Mesendoderm (in vitro differentiated cells): ENCODE measurements at regions not wholly inside any gene's neighbourhood (a gene's known extent, or its start where the extent isn't known, plus 50 kb on each side); places are given as distances from the start of the nearest gene placed in this dataset.

Experiments used
- DNase-seq: peaks from one replicate; pipeline ENCODE4 v3.0.0; 2013
- H2AK5ac ChIP-seq: 2 replicates; pipeline ENCODE4 v1.6.1; 2013; ENCODE audit warnings: low read length, inconsistent platforms
- H2BK120ac ChIP-seq: 2 replicates; pipeline ENCODE4 v1.6.1; 2013; ENCODE audit warnings: low read depth, mild to moderate bottlenecking, low read length, moderate library complexity, mixed read lengths
- H2BK15ac ChIP-seq: replicated peaks from 2 replicates; pipeline ENCODE4 v1.6.1; 2013; ENCODE audit warnings: low read depth, mild to moderate bottlenecking, moderate library complexity
- H2BK5ac ChIP-seq: 2 replicates; pipeline ENCODE4 v1.6.1; 2013; ENCODE audit warnings: low read length, inconsistent platforms
- H3K18ac ChIP-seq: 2 replicates; pipeline ENCODE4 v1.6.1; 2013; ENCODE audit warnings: mild to moderate bottlenecking, low read length, mixed read lengths
- H3K23ac ChIP-seq: one replicate; pipeline ENCODE4 v1.6.1; 2013; ENCODE audit warnings: low read length
- H3K27ac ChIP-seq: 2 replicates; pipeline ENCODE4 v1.5.1; 2013; ENCODE audit warnings: low read depth, mild to moderate bottlenecking, inconsistent platforms, low read length, moderate library complexity
- H3K27me3 ChIP-seq: 2 replicates; pipeline ENCODE4 v1.6.1; 2013; ENCODE audit warnings: low read length, control low read depth, mild to moderate bottlenecking, inconsistent platforms; ENCODE audit not compliant: insufficient read depth, poor library complexity
- H3K36me3 ChIP-seq: 2 replicates; pipeline ENCODE4 v1.6.1; 2013; ENCODE audit warnings: low read length, inconsistent platforms; ENCODE audit not compliant: control insufficient read depth, insufficient read depth
- H3K4ac ChIP-seq: one replicate; pipeline ENCODE4 v1.6.1; 2013; ENCODE audit warnings: low read depth, mild to moderate bottlenecking, low read length, moderate library complexity
- H3K4me1 ChIP-seq: 2 replicates; pipeline ENCODE4 v1.6.1; 2013; ENCODE audit warnings: low read depth, low read length, inconsistent platforms; ENCODE audit not compliant: control insufficient read depth
- H3K4me2 ChIP-seq: 2 replicates; pipeline ENCODE4 v1.6.1; 2013; ENCODE audit warnings: low read length
- H3K4me3 ChIP-seq: 2 replicates; pipeline ENCODE4 v1.5.1; 2013; ENCODE audit warnings: mild to moderate bottlenecking, low read length
- H3K56ac ChIP-seq: one replicate; pipeline ENCODE4 v1.6.1; 2013; ENCODE audit warnings: low read length
- H3K79me1 ChIP-seq: 2 replicates; pipeline ENCODE4 v1.6.1; 2013; ENCODE audit warnings: low read length, inconsistent platforms
- H3K79me2 ChIP-seq: 2 replicates; pipeline ENCODE4 v1.6.1; 2013; ENCODE audit warnings: mild to moderate bottlenecking, low read length; ENCODE audit not compliant: control insufficient read depth, insufficient read depth
- H3K9ac ChIP-seq: 2 replicates; pipeline ENCODE4 v1.6.1; 2013; ENCODE audit warnings: low read length, inconsistent platforms
- H4K5ac ChIP-seq: one replicate; pipeline ENCODE4 v1.6.1; 2013; ENCODE audit warnings: low read length
- H4K8ac ChIP-seq: one replicate; pipeline ENCODE4 v1.6.1; 2013; ENCODE audit warnings: low read depth, mild to moderate bottlenecking, control low read depth, low read length, moderate library complexity
- WGBS: extraction: QIAGEN DNeasy Blood & Tissue Kit; methylation state at CpG from one replicate; pipeline ENCODE4 v1.1.7; 2013; ENCODE audit warnings: low lambda C conversion rate, missing lambda C conversion rate; ENCODE audit not compliant: insufficient coverage; ENCODE audit errors: extremely low coverage; 5-methylcytosine and 5-hydroxymethylcytosine counted together

- Histone ChIP-seq H3K27ac (no peak overlapping the region), H3K36me3 (no peaks in the 10 kb centered on the region)
Observed at GRCh38 chr12:94082690-94083089, 65.7 kb upstream of the PLXNC1 start.

GRCh38 chr12:94089891-94090290 is 58.5 kb upstream of the PLXNC1 start:
- Histone ChIP-seq H3K56ac (no peak overlapping the region), H2AK5ac (no peak overlapping the region), H3K79me1 (no peaks in the 10 kb centered on the region), H3K27ac (no peak overlapping the region), H3K4me3 (no peak overlapping the region), H2BK5ac (no peak overlapping the region), H4K5ac (no peak overlapping the region), H3K79me2 (no peaks in the 10 kb centered on the region), H3K23ac (no peak overlapping the region), H2BK120ac (no peak overlapping the region), H2BK15ac (no peak overlapping the region), H3K9ac (no peak overlapping the region), H4K8ac (no peak overlapping the region), H3K4me1 (no peaks in the 10 kb centered on the region), H3K4me2 (no peak overlapping the region), H3K4ac (no peak overlapping the region), H3K27me3 (no peaks in the 10 kb centered on the region), H3K36me3 (no peaks in the 10 kb centered on the region), H3K18ac (no peak overlapping the region)
- WGBS = no CpG with 5 or more reads among the region's 3 CpGs
- DNase-seq = no peak

More at GRCh38 chr12:94082690-94083089, 65.7 kb upstream of the PLXNC1 start:
- Histone ChIP-seq H3K4me1 (peaks cover 10% of the 10 kb centered on the region), H2BK15ac (no peak overlapping the region), H3K4me3 (no peak overlapping the region), H3K18ac (no peak overlapping the region), H3K27me3 (no peaks in the 10 kb centered on the region), H3K79me1 (no peaks in the 10 kb centered on the region), H3K4me2 (no peak overlapping the region), H3K56ac (no peak overlapping the region), H3K79me2 (no peaks in the 10 kb centered on the region), H3K23ac (no peak overlapping the region), H2AK5ac (no peak overlapping the region), H3K9ac (no peak overlapping the region), H4K8ac (no peak overlapping the region), H2BK5ac (no peak overlapping the region), H4K5ac (no peak overlapping the region), H2BK120ac (no peak overlapping the region), H3K4ac (no peak overlapping the region)
- whole genome bisulfite sequencing = no CpG with 5 or more reads among the region's 5 CpGs
- DNase-seq = no peak

- Histone ChIP-seq H3K27ac (no peak overlapping the region), H3K23ac (no peak overlapping the region), H4K8ac (no peak overlapping the region), H3K27me3 (no peaks in the 10 kb centered on the region), H4K5ac (no peak overlapping the region), H2AK5ac (no peak overlapping the region), H2BK15ac (no peak overlapping the region), H3K79me2 (no peaks in the 10 kb centered on the region), H3K9ac (no peak overlapping the region), H3K79me1 (no peaks in the 10 kb centered on the region), H2BK5ac (no peak overlapping the region), H3K4me1 (no peaks in the 10 kb centered on the region), H3K18ac (no peak overlapping the region), H2BK120ac (no peak overlapping the region), H3K36me3 (no peaks in the 10 kb centered on the region), H3K4me2 (no peak overlapping the region), H3K4ac (no peak overlapping the region), H3K4me3 (no peak overlapping the region), H3K56ac (no peak overlapping the region)
- no CpG with 5 or more reads among the region's 2 CpGs for WGBS
- no peak for DNase-seq
Observed at GRCh38 chr12:94091624-94092023, 56.8 kb upstream of the PLXNC1 start.

- Histone ChIP-seq H4K5ac (no peak overlapping the region), H3K9ac (no peak overlapping the region), H4K8ac (no peak overlapping the region), H2BK120ac (no peak overlapping the region), H3K36me3 (no peaks in the 10 kb centered on the region), H3K4me3 (no peak overlapping the region), H2BK15ac (no peak overlapping the region), H3K79me1 (no peaks in the 10 kb centered on the region), H3K27ac (no peak overlapping the region), H3K18ac (no peak overlapping the region), H3K4ac (no peak overlapping the region), H2AK5ac (no peak overlapping the region), H2BK5ac (no peak overlapping the region), H3K23ac (no peak overlapping the region), H3K27me3 (no peaks in the 10 kb centered on the region), H3K4me1 (no peaks in the 10 kb centered on the region), H3K79me2 (no peaks in the 10 kb centered on the region), H3K56ac (no peak overlapping the region), H3K4me2 (no peak overlapping the region)
- no peak for DNase-seq
- no CpG with 5 or more reads among the region's 13 CpGs for WGBS
Observed at GRCh38 chr12:94092516-94093241, 55.7 kb upstream of the PLXNC1 start.

- WGBS = no CpG with 5 or more reads among the region's 2 CpGs
Observed at GRCh38 chr12:94094700-94095099, 53.7 kb upstream of the PLXNC1 start.

GRCh38 chr12:94095618-94096017 is 52.8 kb upstream of the PLXNC1 start:
- Histone ChIP-seq H3K4ac (no peak overlapping the region), H3K79me1 (no peaks in the 10 kb centered on the region), H3K4me3 (no peak overlapping the region), H3K23ac (no peak overlapping the region), H4K5ac (no peak overlapping the region), H2BK120ac (no peak overlapping the region), H3K79me2 (no peaks in the 10 kb centered on the region), H3K9ac (no peak overlapping the region), H2BK5ac (no peak overlapping the region), H3K4me2 (no peak overlapping the region), H2BK15ac (no peak overlapping the region), H3K56ac (no peak overlapping the region), H3K27ac (no peak overlapping the region), H3K27me3 (no peaks in the 10 kb centered on the region), H2AK5ac (no peak overlapping the region), H3K18ac (no peak overlapping the region), H4K8ac (no peak overlapping the region), H3K36me3 (no peaks in the 10 kb centered on the region), H3K4me1 (peaks cover 9% of the 10 kb centered on the region)
- DNase-seq = no peak
- WGBS = no CpG with 5 or more reads among the region's 2 CpGs

More at GRCh38 chr12:94094700-94095099, 53.7 kb upstream of the PLXNC1 start:
- DNase-seq = no peak
- Histone ChIP-seq H3K4ac (no peak overlapping the region), H3K23ac (no peak overlapping the region), H2AK5ac (no peak overlapping the region), H3K79me2 (no peaks in the 10 kb centered on the region), H3K27ac (no peak overlapping the region), H3K4me1 (peaks cover 3% of the 10 kb centered on the region), H2BK15ac (no peak overlapping the region), H2BK120ac (no peak overlapping the region), H3K27me3 (no peaks in the 10 kb centered on the region), H2BK5ac (no peak overlapping the region), H3K4me2 (no peak overlapping the region), H3K9ac (no peak overlapping the region), H3K18ac (no peak overlapping the region), H4K5ac (no peak overlapping the region), H3K79me1 (no peaks in the 10 kb centered on the region), H3K56ac (no peak overlapping the region), H4K8ac (no peak overlapping the region), H3K36me3 (no peaks in the 10 kb centered on the region), H3K4me3 (no peak overlapping the region)
